SHP77 (cell line): ENCODE measurements at regions not wholly inside any gene's neighbourhood (a gene's known extent, or its start where the extent isn't known, plus 50 kb on each side); places are given as distances from the start of the nearest gene placed in this dataset.

Source experiments
- DNase-seq, 2 experiments: peaks; one replicate each; lab custom pipeline; 2025; lab: John Stamatoyannopoulos, UW

DNA sequence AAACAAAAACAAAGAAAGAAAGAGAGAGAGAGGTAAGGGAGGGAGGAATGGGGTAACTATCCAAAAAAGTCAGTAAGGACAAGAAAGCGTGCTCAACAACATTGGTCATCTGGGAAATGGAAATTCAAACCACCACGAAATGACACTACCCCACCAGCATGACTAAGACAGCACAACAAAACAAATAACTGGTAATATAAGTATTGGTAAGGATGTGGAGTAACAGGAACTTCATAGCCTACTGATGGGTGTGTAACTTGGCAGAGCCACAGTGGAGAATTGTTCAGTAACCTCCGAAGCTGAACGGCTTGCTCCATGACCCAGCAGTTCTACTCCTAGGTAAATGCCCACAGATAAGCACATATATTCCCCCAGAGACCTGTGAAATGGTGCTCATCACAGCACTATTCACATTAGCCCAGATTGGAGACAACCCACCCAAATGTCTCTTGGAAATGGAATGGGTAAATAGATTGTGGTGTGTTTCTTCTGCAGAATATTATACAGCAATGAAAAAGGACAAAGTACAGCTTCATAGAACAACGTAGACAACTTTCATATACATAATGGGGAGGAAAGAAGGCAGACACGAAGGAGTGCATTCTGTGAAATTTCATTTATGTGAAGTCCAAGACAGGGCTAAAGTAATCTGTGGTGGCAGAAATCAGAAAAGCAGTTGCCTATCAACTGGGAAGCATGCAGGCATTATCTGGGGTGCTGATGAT lies 95.5 kb upstream of the ATP6AP2 start:
- no peak for DNase-seq

DNA sequence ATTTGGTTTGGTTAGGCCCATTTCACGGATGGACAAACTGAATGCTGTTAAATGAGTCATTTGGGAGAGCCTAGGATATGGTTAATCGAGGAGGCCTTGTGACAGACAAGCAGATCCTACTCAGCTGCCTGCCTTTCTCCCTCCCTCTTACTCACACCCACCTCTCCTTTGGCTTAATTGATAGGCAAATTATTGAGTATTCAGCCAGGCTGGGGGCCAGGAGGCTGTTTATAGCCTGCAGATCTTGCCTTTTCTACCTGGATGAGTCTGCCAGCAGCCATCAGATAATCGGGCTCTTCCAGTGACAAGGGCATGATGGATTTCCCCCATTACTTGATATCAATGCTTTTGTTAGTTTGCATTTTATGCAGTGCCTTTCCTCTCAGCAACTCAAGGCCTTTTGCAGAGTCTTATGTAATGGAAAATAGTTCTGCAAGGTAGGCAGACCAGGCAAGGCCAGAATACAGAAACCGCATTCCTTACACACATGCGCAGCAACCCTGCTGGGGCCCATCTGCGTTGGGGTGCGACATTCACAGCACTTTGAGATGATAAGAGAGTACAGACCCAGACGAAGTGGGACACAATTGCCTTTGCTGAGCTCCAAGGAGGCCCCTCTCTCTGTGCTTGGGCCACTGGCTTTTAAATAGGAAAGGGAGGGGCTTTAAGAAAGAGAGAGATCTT lies 96.2 kb upstream of the ATP6AP2 start:
- DNase-seq: no peak

DNA sequence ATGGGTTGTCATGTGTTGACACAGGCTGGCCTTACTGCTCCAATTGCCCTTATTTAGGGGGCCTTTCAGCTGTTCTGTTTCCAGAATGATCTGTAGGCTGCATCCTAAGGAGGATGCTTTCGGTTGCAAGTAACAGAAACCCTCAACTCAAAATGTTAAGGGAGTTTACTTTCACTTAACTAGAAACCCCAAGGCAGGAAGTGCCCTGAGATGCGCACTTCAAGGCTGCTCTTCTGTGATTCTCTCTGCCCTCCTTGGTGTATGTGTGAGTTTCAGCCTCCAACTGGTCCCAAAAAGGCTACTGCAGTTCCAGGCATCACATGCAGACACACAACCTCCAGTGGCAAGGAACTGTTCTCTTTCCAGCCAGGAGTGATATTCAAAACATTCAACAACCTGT lies 97.3 kb upstream of the ATP6AP2 start:
- DNase-seq: no peak

GRCh38 chrX:40479777-40480318 lies 100.9 kb upstream of the ATP6AP2 start:
- DNase-seq: no peak

DNA sequence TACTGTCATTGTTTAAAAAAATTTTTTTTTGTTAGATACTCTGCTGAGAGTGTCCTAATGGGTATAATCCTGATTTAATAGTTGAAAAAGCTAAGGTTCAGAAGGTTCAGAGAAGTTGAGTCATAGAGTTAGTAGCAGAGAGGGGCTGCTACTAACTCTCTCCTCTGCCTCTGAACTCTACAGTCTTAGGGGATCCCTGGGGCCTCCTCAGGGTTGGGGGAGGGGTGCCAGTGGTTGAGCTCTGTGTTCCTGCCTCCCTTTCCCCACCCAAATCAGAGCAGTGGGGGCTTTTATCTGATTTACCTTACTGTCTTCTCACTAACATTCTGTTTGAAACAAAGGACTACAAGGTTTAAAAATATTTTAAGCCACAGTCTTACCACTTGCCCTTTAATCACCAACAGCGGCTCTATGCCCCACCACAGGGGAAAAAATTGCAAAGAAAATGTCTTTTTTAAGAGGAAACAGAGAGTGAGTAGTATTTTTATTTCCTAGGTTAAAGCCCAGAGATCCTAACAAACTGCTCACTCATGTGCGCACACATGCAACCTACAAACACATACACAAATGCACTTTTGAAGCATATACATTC lies 102.2 kb upstream of the ATP6AP2 start:
- DNase-seq: no peak

DNA sequence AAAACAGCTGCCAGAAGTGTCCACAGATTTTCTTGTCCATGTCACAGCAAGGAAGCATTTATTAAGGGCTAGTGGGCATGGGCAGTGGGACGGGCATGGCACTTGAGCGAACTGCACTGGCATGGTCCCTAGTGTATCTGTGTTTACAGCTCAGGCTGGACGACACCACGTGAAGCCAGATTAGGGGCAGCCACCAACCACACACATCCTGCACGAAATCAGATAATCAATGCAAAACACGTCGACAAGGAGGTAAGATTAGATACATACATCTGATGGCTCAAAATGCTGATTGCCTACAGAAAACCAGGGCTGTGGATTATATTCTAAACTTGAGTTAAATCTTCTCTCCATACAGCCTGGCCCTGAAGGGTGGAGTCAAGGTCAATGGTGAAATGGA lies 103.8 kb upstream of the ATP6AP2 start:
- no peak for DNase-seq

GRCh38 chrX:40474645-40475044 lies 106.1 kb upstream of the ATP6AP2 start:
- no peak for DNase-seq

- DNase-seq: peak; percentile 8 to 51
Observed at GRCh38 chrX:40474205-40474626, 106.6 kb upstream of the ATP6AP2 start.

DNA sequence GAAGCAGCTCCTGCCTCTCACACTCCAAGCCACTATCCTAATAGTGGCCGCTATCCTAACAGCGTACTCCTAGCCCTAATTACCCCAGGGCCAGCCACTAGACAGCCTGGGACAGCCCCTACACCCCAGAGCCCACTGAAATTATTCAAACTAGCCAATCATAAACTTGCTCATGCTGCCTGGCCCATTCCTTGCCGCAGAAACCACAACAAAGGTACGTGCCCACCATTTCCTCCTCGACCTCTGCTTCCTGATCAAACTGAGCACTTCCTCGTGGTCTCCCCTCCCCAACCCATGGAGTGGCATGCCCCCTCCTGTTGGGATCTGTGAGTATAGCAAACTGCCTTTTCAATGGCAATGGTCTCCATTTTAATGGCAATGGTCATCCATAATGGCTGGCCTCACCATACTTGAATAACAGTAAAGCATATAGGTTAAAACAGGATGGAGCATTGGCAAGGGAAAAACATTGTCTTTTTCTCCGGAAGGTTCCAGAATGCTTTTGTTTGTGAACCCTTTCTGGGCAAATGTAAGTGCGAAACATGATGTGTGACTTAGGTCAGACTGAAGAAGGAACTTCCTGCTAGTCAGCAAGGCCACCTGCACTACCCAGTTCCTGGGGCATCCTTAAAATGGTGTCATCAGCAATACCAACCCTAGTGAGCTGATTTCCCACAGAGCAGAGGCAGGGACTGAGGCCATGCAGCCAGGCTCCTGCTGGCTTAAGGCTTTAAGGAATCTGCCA lies 107.1 kb upstream of the ATP6AP2 start:
- DNase-seq: no peak

DNA sequence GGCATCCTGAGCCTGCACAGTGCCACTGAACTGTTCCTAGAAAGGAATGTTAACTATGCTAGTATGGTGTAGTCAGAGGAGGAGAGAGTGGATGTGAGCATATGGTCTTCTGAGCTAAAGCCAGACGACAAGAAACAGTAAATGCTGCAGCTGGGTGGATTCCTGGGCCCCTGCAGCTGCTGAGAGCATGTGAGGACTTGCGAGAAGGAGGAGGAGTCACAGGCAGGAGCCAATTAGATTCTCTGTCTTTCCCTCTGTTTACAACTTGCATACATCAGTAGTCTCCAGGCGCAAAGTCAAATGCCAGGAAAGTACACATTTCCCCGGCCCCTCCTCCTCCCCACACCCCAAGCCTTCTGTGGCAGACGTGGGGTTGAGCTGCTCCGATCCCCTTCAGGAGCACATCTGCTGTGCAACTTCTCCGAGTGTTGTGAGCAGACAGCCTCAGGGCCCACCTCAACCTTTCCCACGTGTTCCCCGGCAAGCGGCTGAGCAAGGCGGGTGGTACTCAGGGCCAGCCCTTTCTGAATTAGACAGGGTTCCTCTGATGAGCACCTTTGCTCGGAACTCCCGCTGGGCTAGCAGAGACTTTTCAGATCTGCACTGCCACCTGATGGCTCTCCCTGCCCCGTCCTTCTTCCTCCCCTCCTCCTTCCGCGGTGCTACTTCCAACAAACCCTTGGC lies 108.7 kb upstream of the ATP6AP2 start:
- DNase-seq: peak; percentile 18 to 64

- DNase-seq: no peak
Observed at GRCh38 chrX:40470830-40471429, 109.8 kb upstream of the ATP6AP2 start.

- DNase-seq: no peak
Observed at GRCh38 chrX:40469316-40469715, 111.5 kb upstream of the ATP6AP2 start.

DNA sequence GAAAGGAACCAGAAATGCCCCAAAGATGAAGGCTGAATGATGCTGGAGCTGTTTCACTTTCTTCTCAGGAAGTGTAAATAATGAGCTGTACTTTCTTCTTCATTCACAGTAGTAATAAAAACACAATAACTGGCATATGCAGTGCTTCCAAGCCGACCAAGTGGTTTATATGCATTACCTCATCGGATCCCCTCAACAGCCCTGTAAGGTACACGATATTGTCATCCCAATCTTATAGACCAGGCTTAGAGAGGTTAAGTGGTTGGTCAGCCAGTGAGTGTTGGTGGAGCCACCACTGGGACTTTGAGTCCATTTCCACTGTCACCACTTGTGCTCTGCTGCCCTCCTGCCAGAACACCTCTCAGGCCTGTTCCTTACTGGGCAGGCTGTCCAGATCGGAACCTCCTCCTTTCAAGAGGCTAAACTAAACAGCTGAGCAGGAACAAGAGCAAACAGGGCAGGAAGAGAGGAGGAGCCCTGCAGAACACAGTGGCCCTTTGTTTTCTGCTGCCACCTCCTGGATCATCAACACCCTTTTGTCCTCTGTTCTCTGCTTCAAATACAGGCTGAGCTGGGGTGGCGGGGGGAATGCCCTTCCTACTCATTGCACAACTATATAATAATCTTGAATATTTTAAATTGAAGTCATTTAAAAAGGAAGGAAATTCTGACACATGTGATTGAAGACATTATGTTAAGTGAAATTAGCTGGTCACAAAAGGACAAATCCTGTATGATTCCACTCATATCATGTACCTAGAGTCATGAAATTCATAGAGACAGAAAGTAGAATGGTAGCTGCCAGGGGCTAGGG lies 112.5 kb upstream of the ATP6AP2 start:
- peak; percentile 37 to 61 for DNase-seq

DNA sequence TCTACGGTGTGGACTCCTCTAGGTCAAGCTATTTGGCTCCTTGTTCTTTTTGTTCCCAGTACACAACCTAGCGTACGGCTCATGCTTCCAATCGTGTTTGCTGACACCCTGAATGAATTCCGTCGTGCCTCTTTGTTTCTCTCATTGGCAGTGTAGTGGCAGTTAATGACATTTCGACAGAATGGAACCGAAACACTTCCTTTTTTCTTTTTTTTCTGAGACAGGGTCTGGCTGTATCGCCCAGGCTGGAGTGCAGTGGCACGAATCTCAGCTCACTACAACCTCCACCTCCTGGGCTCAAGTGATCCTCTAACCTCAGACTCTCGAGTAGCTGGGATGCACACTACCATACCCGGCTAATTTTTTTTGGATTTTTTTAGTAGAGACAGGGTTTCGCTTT lies 113.3 kb upstream of the ATP6AP2 start:
- no peak for DNase-seq

GRCh38 chrX:40465735-40466551 lies 114.8 kb upstream of the ATP6AP2 start:
- no peak for DNase-seq

DNA sequence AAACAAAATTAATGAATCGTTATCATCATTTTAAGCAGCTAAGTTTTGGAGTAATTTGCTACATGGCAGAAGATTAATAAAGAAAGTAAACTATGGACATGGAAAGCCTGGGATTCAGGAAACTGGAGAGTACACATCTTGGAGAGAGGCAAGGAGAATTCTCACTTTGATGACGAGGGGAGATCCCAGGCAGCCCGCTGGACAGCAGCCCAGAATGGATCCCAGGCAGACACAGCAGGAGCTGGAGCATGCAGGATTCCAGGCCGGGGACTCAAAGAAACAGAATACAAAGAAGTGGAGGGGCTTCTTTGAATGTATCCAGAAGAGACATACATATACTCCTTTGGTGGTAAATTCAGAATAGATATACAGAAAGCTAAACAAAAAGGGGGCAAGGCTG lies 118.0 kb upstream of the ATP6AP2 start:
- no peak for DNase-seq

- no peak for DNase-seq
Observed at GRCh38 chrX:40460926-40461325, 119.8 kb upstream of the ATP6AP2 start.

GRCh38 chrX:40459571-40460158 lies 121.1 kb upstream of the ATP6AP2 start:
- no peak for DNase-seq

GRCh38 chrX:40457406-40457805 lies 123.4 kb upstream of the ATP6AP2 start:
- no peak for DNase-seq
